Panc1 (cell line): ENCODE measurements at regions not wholly inside any gene's neighbourhood (a gene's known extent, or its start where the extent isn't known, plus 50 kb on each side); places are given as distances from the start of the nearest gene placed in this dataset.

Source experiments
- ATAC-seq: fragments of 200-7000 bp; cut with Tn5 transposase; 2 replicates; pipeline ENCODE4 v1.9.1; 2020; ENCODE audit warnings: mild to moderate bottlenecking, moderate library complexity
- BruUV-seq: library from RNA; stranded (reverse); fragments of 400-500 nt; replicated peaks from 2 replicates; lab custom pipeline; 2021; lab: Mats Ljungman, UMichigan
- CTCF ChIA-PET: fragments of 300-600 bp; sonication (Branson Sonifier 250); formaldehyde crosslinking; loops from one replicate; lab custom pipeline; 2022; ENCODE audit warnings: antibody characterized with exemption; lab: Charles Lee
- POLR2A ChIA-PET: fragments of 300-600 bp; sonication (Branson Sonifier 250); formaldehyde crosslinking; loops from one replicate; lab custom pipeline; 2022; ENCODE audit warnings: antibody characterized with exemption; lab: Charles Lee
- DNase-seq: peaks from one replicate; pipeline ENCODE4 v3.0.0-alpha.2; 2010; ENCODE audit warnings: low read depth, low spot score
- H3K27ac ChIP-seq: 2 replicates; pipeline ENCODE4 v1.5.1; 2011; ENCODE audit warnings: mild to moderate bottlenecking, low read length, inconsistent platforms
- H3K27me3 ChIP-seq: fragments of 200-500 bp; sonication (Bioruptor generic); 2 replicates; pipeline ENCODE4 v1.6.0; 2014; ENCODE audit warnings: low read length, inconsistent platforms; ENCODE audit not compliant: control insufficient read depth, insufficient read depth
- H3K36me3 ChIP-seq: fragments of 200-500 bp; sonication (Bioruptor generic); 2 replicates; pipeline ENCODE4 v1.5.1; 2014; ENCODE audit warnings: inconsistent platforms, mild to moderate bottlenecking, low read length, moderate library complexity; ENCODE audit not compliant: control insufficient read depth, insufficient read depth
- H3K4me1 ChIP-seq: 2 replicates; pipeline ENCODE4 v1.5.1; 2011; ENCODE audit warnings: inconsistent platforms, mild to moderate bottlenecking, low read length, moderate library complexity; ENCODE audit not compliant: control insufficient read depth, insufficient read depth
- H3K4me3 ChIP-seq, 2 experiments: 2 replicates each; pipeline ENCODE4 v1.5.1; 2011 to 2012; ENCODE audit warnings: low read depth in 2 of 2, low read length in 2 of 2, mild to moderate bottlenecking in 2 of 2, inconsistent platforms in 1 of 2, moderate library complexity in 1 of 2
- H3K9me3 ChIP-seq: fragments of 200-500 bp; sonication (Bioruptor generic); 2 replicates; pipeline ENCODE4 v1.5.1; 2014; ENCODE audit warnings: low read depth, mild to moderate bottlenecking, inconsistent platforms, low read length, moderate library complexity; ENCODE audit not compliant: control insufficient read depth, insufficient read depth
- POLR2AphosphoS5 ChIP-seq: IDR thresholded peaks from 2 replicates; pipeline ENCODE4 v1.6.1; 2012; ENCODE audit warnings: mild to moderate bottlenecking, low read depth, low read length, moderate library complexity
- SIN3A ChIP-seq: IDR thresholded peaks from 2 replicates; pipeline ENCODE4 v1.6.1; 2012; ENCODE audit warnings: low read depth, mild to moderate bottlenecking, low read length, moderate library complexity, borderline replicate concordance; ENCODE audit not compliant: insufficient read depth
- TCF7L2 ChIP-seq: IDR thresholded peaks from 2 replicates; pipeline ENCODE4 v1.6.1; 2011; ENCODE audit warnings: mild to moderate bottlenecking, low read depth, low read length, inconsistent platforms
- in situ Hi-C: cut with HindIII; loops from 2 replicates; pipeline ENCODE4 v1.10.0; 2016; ENCODE audit warnings: low sequenced_read_pairs, low pct_unique_long_range_greater_than_20kb
- intact Hi-C: fragments of 100-400 bp; cut with micrococcal nuclease; formaldehyde crosslinking; loops from one replicate; pipeline ENCODE4 v1.10.0; 2022; ENCODE audit not compliant: unreplicated experiment
- TF ChIP-seq, protein P1 (sequence below), 2 experiments: IDR thresholded peaks; 2 replicates each; pipeline ENCODE4 v1.6.1; 2011 to 2012; ENCODE audit warnings: low read depth in 2 of 2, control low read depth in 1 of 2, low read length in 1 of 2, mild to moderate bottlenecking in 1 of 2, moderate library complexity in 1 of 2; ENCODE audit not compliant: insufficient read depth in 1 of 2
- TF ChIP-seq, protein P2 (sequence below): fragments of 450-650 bp; IDR thresholded peaks from 2 replicates; pipeline ENCODE4 v1.5.1; 2017; ENCODE audit warnings: mild to moderate bottlenecking

DNA sequence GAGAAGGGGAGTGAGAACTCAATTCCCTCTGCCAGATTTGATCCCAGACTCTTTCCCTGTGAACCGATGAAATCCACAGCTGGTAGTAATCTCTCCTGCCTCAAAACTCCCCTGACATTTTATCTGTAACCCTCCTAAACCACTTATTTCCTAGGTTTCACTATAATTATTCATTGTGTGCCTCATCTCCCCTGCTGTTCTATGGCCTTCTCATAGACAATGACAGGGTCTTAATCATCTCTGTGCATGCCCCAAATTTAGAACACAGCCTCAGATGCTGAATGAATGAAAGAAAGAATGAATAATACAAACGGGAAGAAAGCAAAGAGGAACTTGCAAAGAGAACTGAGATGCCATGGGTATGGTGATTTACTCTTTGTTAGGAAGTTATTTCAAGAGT is 451.1 kb downstream of the HS3ST3B1 start:
- Histone ChIP-seq H3K36me3 (no peaks in the 10 kb centered on the region), H3K4me1 (no peaks in the 10 kb centered on the region), H3K4me3 (no peak overlapping the region), H3K27ac (no peak overlapping the region), H3K9me3 (no peaks in the 10 kb centered on the region), H3K27me3 (no peaks in the 10 kb centered on the region)
- ChIA-PET CTCF (no interaction called here), POLR2A (no interaction called here)
- BruUV-seq = no TSS peak
- intact Hi-C loops = no loop called here
- no peak for ATAC-seq
- in situ Hi-C loops = no loop called here
- no peak for TF ChIP-seq SIN3A
- TF ChIP-seq, protein P1, sequence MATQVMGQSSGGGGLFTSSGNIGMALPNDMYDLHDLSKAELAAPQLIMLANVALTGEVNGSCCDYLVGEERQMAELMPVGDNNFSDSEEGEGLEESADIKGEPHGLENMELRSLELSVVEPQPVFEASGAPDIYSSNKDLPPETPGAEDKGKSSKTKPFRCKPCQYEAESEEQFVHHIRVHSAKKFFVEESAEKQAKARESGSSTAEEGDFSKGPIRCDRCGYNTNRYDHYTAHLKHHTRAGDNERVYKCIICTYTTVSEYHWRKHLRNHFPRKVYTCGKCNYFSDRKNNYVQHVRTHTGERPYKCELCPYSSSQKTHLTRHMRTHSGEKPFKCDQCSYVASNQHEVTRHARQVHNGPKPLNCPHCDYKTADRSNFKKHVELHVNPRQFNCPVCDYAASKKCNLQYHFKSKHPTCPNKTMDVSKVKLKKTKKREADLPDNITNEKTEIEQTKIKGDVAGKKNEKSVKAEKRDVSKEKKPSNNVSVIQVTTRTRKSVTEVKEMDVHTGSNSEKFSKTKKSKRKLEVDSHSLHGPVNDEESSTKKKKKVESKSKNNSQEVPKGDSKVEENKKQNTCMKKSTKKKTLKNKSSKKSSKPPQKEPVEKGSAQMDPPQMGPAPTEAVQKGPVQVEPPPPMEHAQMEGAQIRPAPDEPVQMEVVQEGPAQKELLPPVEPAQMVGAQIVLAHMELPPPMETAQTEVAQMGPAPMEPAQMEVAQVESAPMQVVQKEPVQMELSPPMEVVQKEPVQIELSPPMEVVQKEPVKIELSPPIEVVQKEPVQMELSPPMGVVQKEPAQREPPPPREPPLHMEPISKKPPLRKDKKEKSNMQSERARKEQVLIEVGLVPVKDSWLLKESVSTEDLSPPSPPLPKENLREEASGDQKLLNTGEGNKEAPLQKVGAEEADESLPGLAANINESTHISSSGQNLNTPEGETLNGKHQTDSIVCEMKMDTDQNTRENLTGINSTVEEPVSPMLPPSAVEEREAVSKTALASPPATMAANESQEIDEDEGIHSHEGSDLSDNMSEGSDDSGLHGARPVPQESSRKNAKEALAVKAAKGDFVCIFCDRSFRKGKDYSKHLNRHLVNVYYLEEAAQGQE (IDR thresholded peaks at IDR 0.05; ENCODE audit: insufficient read depth in 1 of 2, low read depth in 2 of 2, low read length in 1 of 2) = no peak
- TF ChIP-seq POLR2AphosphoS5 = no peak
- TF ChIP-seq, protein P2, sequence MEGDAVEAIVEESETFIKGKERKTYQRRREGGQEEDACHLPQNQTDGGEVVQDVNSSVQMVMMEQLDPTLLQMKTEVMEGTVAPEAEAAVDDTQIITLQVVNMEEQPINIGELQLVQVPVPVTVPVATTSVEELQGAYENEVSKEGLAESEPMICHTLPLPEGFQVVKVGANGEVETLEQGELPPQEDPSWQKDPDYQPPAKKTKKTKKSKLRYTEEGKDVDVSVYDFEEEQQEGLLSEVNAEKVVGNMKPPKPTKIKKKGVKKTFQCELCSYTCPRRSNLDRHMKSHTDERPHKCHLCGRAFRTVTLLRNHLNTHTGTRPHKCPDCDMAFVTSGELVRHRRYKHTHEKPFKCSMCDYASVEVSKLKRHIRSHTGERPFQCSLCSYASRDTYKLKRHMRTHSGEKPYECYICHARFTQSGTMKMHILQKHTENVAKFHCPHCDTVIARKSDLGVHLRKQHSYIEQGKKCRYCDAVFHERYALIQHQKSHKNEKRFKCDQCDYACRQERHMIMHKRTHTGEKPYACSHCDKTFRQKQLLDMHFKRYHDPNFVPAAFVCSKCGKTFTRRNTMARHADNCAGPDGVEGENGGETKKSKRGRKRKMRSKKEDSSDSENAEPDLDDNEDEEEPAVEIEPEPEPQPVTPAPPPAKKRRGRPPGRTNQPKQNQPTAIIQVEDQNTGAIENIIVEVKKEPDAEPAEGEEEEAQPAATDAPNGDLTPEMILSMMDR = no peak
- no peak for TF ChIP-seq TCF7L2
- DNase-seq = no peak

DNA sequence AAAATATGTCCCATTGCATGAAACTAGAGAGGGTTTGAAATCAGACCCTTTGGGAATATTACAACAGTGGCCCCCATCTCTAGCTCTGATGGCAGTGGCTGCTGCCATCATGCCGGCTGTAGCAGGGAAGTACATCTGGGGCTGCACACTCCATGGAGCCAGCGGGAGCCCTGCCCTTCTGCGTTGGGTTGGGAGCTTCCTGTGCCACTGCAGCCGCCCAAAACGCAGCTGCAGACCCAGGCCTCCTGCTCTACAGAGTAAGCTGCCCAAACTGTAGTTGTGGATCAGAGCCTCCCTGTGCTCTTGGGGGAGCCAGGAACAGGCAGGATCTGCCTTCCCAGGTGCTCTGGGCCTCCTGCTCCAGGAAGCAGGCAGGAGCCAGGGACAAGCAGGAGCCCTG is 450.0 kb downstream of the HS3ST3B1 start:
- Histone ChIP-seq H3K36me3 (no peaks in the 10 kb centered on the region), H3K4me1 (no peaks in the 10 kb centered on the region), H3K9me3 (no peaks in the 10 kb centered on the region), H3K27me3 (no peaks in the 10 kb centered on the region), H3K27ac (no peak overlapping the region), H3K4me3 (no peak overlapping the region)
- ChIA-PET CTCF (no interaction called here), POLR2A (no interaction called here)
- no TSS peak for BruUV-seq
- ATAC-seq (no peak), DNase-seq (no peak)
- TF ChIP-seq TCF7L2 (no peak), POLR2AphosphoS5 (no peak), SIN3A (no peak)
- TF ChIP-seq, protein P2 = no peak
- TF ChIP-seq, protein P1 (IDR thresholded peaks at IDR 0.05; ENCODE audit: insufficient read depth in 1 of 2, low read depth in 2 of 2, low read length in 1 of 2) = no peak
- in situ Hi-C loops = no loop called here
- intact Hi-C loops = no loop called here
